Breast epithelium (tissue), 4 donors: ENCODE measurements at regions not wholly inside any gene's neighbourhood (a gene's known extent, or its start where the extent isn't known, plus 50 kb on each side); places are given as distances from the start of the nearest gene placed in this dataset.

Experiments
- DNase-seq, 2 donors: peaks; one replicate each; pipeline ENCODE4 v3.0.0-alpha.2; 2019; ENCODE audit warnings: low spot score in 2 of 2
- H3K27ac ChIP-seq, 2 donors: fragments of 200-600 bp; sonication (generic) in 1 of 2; one replicate each; pipeline ENCODE4 v1.5.1; 2016 to 2019; ENCODE audit warnings: mild to moderate bottlenecking in 1 of 2
- H3K27me3 ChIP-seq, 2 donors: fragments of 200-600 bp; sonication (generic) in 1 of 2; one replicate each; pipeline versions ENCODE4 v1.5.1 to v1.6.0; 2017 to 2019; ENCODE audit warnings: control low read depth in 1 of 2, mild to moderate bottlenecking in 1 of 2
- H3K36me3 ChIP-seq: fragments of 200-600 bp; one replicate; pipeline ENCODE4 v1.5.1; 2019
- H3K4me1 ChIP-seq, 2 donors: fragments of 200-600 bp; sonication (generic); one replicate each; pipeline ENCODE4 v1.5.1; 2016 to 2019; ENCODE audit warnings: control low read depth in 1 of 2
- H3K4me3 ChIP-seq, 3 donors: fragments of 200-600 bp; sonication (generic); 1 replicate in 2 of 3; 2 replicates in 1 of 3; pipeline ENCODE4 v1.5.1; 2016 to 2019; ENCODE audit warnings: mild to moderate bottlenecking in 3 of 3, moderate library complexity in 2 of 3
- H3K9me3 ChIP-seq, 2 donors: fragments of 200-600 bp; sonication (generic) in 1 of 2; one replicate each; pipeline ENCODE4 v1.5.1; 2016 to 2019; ENCODE audit warnings: control low read depth in 1 of 2
- CTCF ChIP-seq, 3 donors: fragments of 450-650 bp; IDR thresholded peaks; one replicate each; pipeline ENCODE4 v1.5.1; 2016 to 2017; ENCODE audit warnings: antibody characterized with exemption in 3 of 3, mild to moderate bottlenecking in 3 of 3, moderate library complexity in 3 of 3
- POLR2A ChIP-seq: fragments of 450-650 bp; IDR thresholded peaks from one replicate; pipeline ENCODE4 v1.6.1; 2016; ENCODE audit warnings: antibody characterized with exemption, mild to moderate bottlenecking, moderate library complexity
- POLR2AphosphoS5 ChIP-seq, 3 donors: sonication (generic); formaldehyde crosslinking; IDR thresholded peaks; one replicate each; pipeline ENCODE4 v1.6.1; 2017; ENCODE audit warnings: antibody characterized with exemption in 3 of 3
- intact Hi-C: fragments of 100-400 bp; cut with DNase I; formaldehyde crosslinking; loops from one replicate; pipeline ENCODE4 v1.15.1; 2023; ENCODE audit warnings: low total_unique reads

DNA sequence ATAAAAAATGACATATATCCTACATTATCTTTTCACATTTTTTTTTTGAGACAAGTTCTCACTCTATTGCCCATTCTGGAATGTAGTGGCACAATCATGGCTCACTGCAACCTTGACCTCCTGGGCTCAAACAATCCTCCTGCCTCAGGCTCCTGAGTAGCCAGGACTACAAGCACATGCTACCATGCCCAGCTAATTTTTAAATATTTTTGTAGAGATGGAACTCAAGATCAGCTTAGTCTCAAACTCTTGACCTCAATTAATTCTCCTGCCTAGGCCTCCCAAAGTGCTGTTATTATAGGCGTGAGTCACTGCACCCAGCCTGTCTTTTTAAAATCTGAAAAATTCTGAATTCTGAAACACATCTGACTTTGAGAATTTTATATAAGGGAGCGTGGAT is 241.9 kb upstream of the DCN start:
- H3K27ac ChIP-seq, result no peak overlapping the region
- H3K27me3 ChIP-seq, result no peaks in the 10 kb centered on the region
- H3K4me3 ChIP-seq, result no peak overlapping the region
- H3K9me3 ChIP-seq, result no peaks in the 10 kb centered on the region
- no peak for TF ChIP-seq POLR2A
- TF ChIP-seq CTCF (IDR thresholded peaks at IDR 0.05), result no peak
- TF ChIP-seq POLR2AphosphoS5 (IDR thresholded peaks at IDR 0.05), result no peak
- H3K36me3 ChIP-seq, result no peaks in the 10 kb centered on the region
- H3K4me1 ChIP-seq, result no peaks in the 10 kb centered on the region
- no peak for DNase-seq
- intact Hi-C loops, result no loop called here

DNA sequence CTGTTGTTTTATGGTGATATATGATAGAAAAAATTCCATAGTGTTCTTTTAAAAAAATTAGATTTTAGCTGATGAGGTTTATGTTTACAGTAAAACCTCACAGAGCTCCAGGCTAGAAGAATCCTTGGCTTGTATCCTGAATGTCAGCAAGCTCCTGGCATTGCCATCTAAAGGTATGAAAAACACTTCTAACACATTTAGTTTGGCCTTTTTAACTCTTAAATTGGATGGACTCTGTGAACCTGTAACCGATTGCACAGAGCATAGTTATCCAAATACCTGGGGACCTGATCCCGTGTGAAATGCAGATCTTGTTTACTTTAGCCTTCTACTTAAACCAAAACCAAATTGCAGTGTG is 241.1 kb upstream of the DCN start:
- TF ChIP-seq POLR2A (no peak), POLR2AphosphoS5 (IDR thresholded peaks at IDR 0.05) (no peak), CTCF (IDR thresholded peaks at IDR 0.05) (no peak)
- Histone ChIP-seq H3K36me3 (no peaks in the 10 kb centered on the region), H3K27ac (no peak overlapping the region), H3K9me3 (no peaks in the 10 kb centered on the region), H3K27me3 (no peaks in the 10 kb centered on the region), H3K4me3 (no peak overlapping the region), H3K4me1 (no peaks in the 10 kb centered on the region)
- no peak for DNase-seq
- intact Hi-C loops, result no loop called here

DNA sequence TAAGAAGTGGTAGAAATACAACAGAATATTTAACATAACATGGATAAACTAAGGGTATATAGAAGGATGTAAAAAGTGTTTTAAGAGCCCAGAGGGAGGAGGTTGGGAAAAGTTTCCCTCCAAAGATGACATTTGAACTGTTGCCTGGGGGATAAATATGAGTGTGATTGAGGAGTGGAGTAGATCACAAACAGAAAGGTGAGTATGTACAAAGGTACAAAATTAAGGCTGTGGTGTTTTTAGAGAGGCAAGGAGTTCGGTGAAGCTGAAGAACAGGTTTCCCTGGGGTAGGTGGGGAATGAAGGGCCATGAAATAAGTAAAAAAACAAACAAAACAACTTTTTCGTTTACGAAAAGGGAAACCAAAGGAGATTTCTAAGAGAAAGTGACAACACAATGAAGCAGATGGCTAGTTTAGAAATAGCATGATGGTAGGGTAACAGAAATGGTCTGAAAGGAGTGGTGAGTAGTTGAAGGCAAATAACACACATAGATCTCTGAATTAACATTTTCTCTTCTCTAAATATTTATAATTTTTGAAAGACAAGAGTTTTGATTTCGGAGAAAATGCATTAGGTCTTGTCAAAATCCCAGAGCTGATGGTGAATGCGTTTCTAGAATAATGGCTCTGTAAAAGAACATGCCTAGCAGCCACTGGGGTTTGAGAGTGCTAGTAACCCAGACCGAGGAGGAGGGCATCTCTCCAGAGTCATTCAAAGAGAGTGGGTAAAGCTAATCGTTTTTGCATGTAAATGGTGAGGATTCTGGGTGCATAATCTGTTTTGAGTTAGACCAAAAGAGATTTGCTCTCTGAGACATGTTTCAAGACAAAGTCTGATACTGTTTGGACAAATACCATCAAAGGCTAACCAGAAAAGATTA is 240.4 kb upstream of the DCN start:
- intact Hi-C loops, result no loop called here
- H3K36me3 ChIP-seq, result no peaks in the 10 kb centered on the region
- no peak overlapping the region for H3K4me3 ChIP-seq
- peak overlapping the region; percentile 48 to 66 for H3K27ac ChIP-seq
- no peaks in the 10 kb centered on the region for H3K4me1 ChIP-seq
- DNase-seq, result no peak
- no peaks in the 10 kb centered on the region for H3K27me3 ChIP-seq
- H3K9me3 ChIP-seq, result no peaks in the 10 kb centered on the region
- TF ChIP-seq POLR2A (no peak), CTCF (IDR thresholded peaks at IDR 0.05) (no peak), POLR2AphosphoS5 (IDR thresholded peaks at IDR 0.05) (no peak)

DNA sequence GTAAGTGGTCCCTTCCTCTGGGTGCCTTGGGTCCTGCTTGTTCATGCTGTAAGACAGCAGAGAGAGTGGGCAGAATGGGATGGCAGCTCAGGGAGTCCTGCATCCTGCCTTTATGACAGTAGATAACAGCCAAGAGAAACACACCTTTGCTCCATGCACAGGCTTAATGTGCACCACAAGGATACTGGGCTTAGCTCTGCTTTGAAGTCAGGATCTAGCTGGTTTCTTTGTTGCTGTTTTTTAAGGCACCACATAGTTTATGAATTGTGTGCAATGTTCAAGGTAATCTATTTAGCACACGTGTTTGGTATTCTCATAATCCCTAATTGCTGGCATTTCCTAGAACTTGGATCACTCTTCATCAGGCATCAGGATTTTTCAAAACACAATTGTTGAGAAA is 239.5 kb upstream of the DCN start:
- TF ChIP-seq CTCF (IDR thresholded peaks at IDR 0.05) (no peak), POLR2A (no peak), POLR2AphosphoS5 (IDR thresholded peaks at IDR 0.05) (no peak)
- H3K9me3 ChIP-seq, result no peaks in the 10 kb centered on the region
- H3K27ac ChIP-seq, result peak overlapping the region in 1 of 2 donors; percentile 59
- H3K4me3 ChIP-seq, result no peak overlapping the region
- no peaks in the 10 kb centered on the region for H3K4me1 ChIP-seq
- no peaks in the 10 kb centered on the region for H3K27me3 ChIP-seq
- no peak for DNase-seq
- no peaks in the 10 kb centered on the region for H3K36me3 ChIP-seq
- intact Hi-C loops, result no loop called here

DNA sequence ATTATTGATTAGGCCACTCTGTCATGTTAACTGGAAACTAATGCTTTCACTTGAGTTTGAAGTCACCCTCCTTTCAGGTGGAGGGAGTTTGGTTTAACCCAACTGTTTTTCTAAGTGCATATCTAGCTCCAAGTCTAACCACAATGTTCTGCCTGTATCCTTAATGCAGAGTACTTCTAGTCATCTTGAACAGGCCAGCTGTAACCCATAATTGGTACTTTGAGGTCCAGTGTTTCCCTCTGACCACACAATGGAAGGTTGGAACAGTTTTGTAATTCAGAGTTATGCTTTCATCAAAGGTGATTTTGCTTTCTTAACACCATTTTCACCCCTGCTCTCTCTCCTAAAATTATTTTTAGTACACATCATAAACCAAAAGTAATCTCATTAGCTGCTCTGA is 237.2 kb upstream of the DCN start:
- no peaks in the 10 kb centered on the region for H3K9me3 ChIP-seq
- no peak overlapping the region for H3K27ac ChIP-seq
- no peaks in the 10 kb centered on the region for H3K27me3 ChIP-seq
- no peaks in the 10 kb centered on the region for H3K36me3 ChIP-seq
- intact Hi-C loops, result no loop called here
- H3K4me1 ChIP-seq, result no peaks in the 10 kb centered on the region
- H3K4me3 ChIP-seq, result no peak overlapping the region
- TF ChIP-seq POLR2AphosphoS5 (IDR thresholded peaks at IDR 0.05) (no peak), CTCF (IDR thresholded peaks at IDR 0.05) (no peak), POLR2A (no peak)
- no peak for DNase-seq
